ENCODE measurements at regions not wholly inside any gene's neighbourhood (a gene's known extent, or its start where the extent isn't known, plus 50 kb on each side); places are given as distances from the start of the nearest gene placed in this dataset.

GRCh38 chr1:73953586-73953985 is 244.4 kb downstream of the LRRIQ3 start:
- Histone ChIP-seq H3K9me3 (no peaks in the 10 kb centered on the region), H3K4me3 (no peak overlapping the region), H3K4me1 (no peaks in the 10 kb centered on the region), H3K27ac (no peak overlapping the region), H3K4me2 (no peak overlapping the region)
- ChIA-PET CTCF (no interaction called here), POLR2A (no interaction called here)
- DNase-seq (ENCODE audit: low read depth in 1 of 2, low spot score in 1 of 2) (no peak), ATAC-seq (no peak), FAIRE-seq (no peak)
- TF ChIP-seq ZC3H11A (IDR thresholded peaks at IDR 0.05): no peak
- no peak for TF ChIP-seq JUNB (IDR thresholded peaks at IDR 0.05)
- no peak for TF ChIP-seq BHLHE40 (IDR thresholded peaks at IDR 0.05; ENCODE audit: low read depth, low read length)
- TF ChIP-seq EHMT2 (IDR thresholded peaks at IDR 0.05; ENCODE audit: low read depth): no peak
- no peak for TF ChIP-seq RAD21 (conservative IDR thresholded peaks at IDR 0.05 in 1 of 2, IDR thresholded peaks at IDR 0.05 in 1 of 2)
- TF ChIP-seq KDM5A (IDR thresholded peaks at IDR 0.05): no peak
- no peak for TF ChIP-seq RNF2 (IDR thresholded peaks at IDR 0.05; ENCODE audit: borderline replicate concordance, low read depth)
- no peak for TF ChIP-seq ELK1 (IDR thresholded peaks at IDR 0.05; ENCODE audit: low read depth, low read length)
- TF ChIP-seq RARB (CRISPR knock-in tag; IDR thresholded peaks at IDR 0.05): no peak
- TF ChIP-seq HES2 (IDR thresholded peaks at IDR 0.05): no peak
- no peak for TF ChIP-seq CHD2 (IDR thresholded peaks at IDR 0.05; ENCODE audit: low read length, partially characterized antibody)
- no peak for TF ChIP-seq NFE2L2 (conservative IDR thresholded peaks at IDR 0.05; ENCODE audit: low read length)
- no peak for TF ChIP-seq FOSB (CRISPR knock-in tag; IDR thresholded peaks at IDR 0.05)
- TF ChIP-seq RCOR1 (IDR thresholded peaks at IDR 0.05; ENCODE audit: low read depth, low read length): no peak
- no peak for TF ChIP-seq E2F6 (IDR thresholded peaks at IDR 0.05; ENCODE audit: borderline replicate concordance, low read depth)
- no peak for TF ChIP-seq CBX2 (IDR thresholded peaks at IDR 0.05; ENCODE audit: borderline replicate concordance, low read depth)
- WGBS (ENCODE audit: missing lambda C conversion rate): 3% methylated on average over 4 of the region's 4 CpGs

- H3K4me1 ChIP-seq: no peaks in the 10 kb centered on the region
- H3K27ac ChIP-seq: no peak overlapping the region
- 46% methylated on average over 5 of the region's 5 CpGs for WGBS (ENCODE audit: missing lambda C conversion rate)
- ATAC-seq (no peak), FAIRE-seq (no peak), DNase-seq (ENCODE audit: low read depth in 1 of 2, low spot score in 1 of 2) (no peak)
- H3K9me3 ChIP-seq: no peaks in the 10 kb centered on the region
- no peak overlapping the region for H3K4me2 ChIP-seq
- H3K4me3 ChIP-seq: no peak overlapping the region
- TF ChIP-seq FOXS1 (CRISPR knock-in tag; IDR thresholded peaks at IDR 0.05) (no peak), TP53 (CRISPR knock-in tag; IDR thresholded peaks at IDR 0.05) (no peak), BCL3 (IDR thresholded peaks at IDR 0.05) (no peak), EHMT2 (IDR thresholded peaks at IDR 0.05; ENCODE audit: low read depth) (no peak), E2F6 (IDR thresholded peaks at IDR 0.05; ENCODE audit: borderline replicate concordance, low read depth) (no peak), ELK1 (IDR thresholded peaks at IDR 0.05; ENCODE audit: low read depth, low read length) (no peak), NPAS2 (CRISPR knock-in tag; IDR thresholded peaks at IDR 0.05; ENCODE audit: borderline replicate concordance) (no peak), ESRRA (IDR thresholded peaks at IDR 0.05; ENCODE audit: borderline replicate concordance, low read length) (no peak), POLR2AphosphoS2 (conservative IDR thresholded peaks at IDR 0.05; ENCODE audit: low read length) (no peak), FOSL2 (IDR thresholded peaks at IDR 0.05) (no peak), FOSL2 (CRISPR knock-in tag; IDR thresholded peaks at IDR 0.05) (no peak), RCOR1 (IDR thresholded peaks at IDR 0.05; ENCODE audit: low read depth, low read length) (no peak)
- POLR2A ChIA-PET: no interaction called here
- CTCF ChIA-PET: no interaction called here
These were observed 244.8 kb downstream of the LRRIQ3 start for GRCh38 chr1:73953186-73953585.
